Keratinocyte (primary cell): ENCODE measurements at regions not wholly inside any gene's neighbourhood (a gene's known extent, or its start where the extent isn't known, plus 50 kb on each side); places are given as distances from the start of the nearest gene placed in this dataset.

Experiments used
- EZH2 ChIP-seq: IDR thresholded peaks from one replicate; pipeline ENCODE4 v1.6.1; 2012; ENCODE audit warnings: inconsistent platforms, mild to moderate bottlenecking, low read length, moderate library complexity
- TF ChIP-seq, protein P1 (sequence below), 3 experiments: IDR thresholded peaks in 1 of 3; conservative IDR thresholded peaks in 1 of 3; optimal IDR thresholded peaks in 1 of 3; 2 replicates in 2 of 3; 3 replicates in 1 of 3; pipeline versions ENCODE3 to v1.5.1; 2011; ENCODE audit warnings: low read length in 3 of 3, mild to moderate bottlenecking in 3 of 3, moderate library complexity in 2 of 3, control low read depth in 1 of 3, inconsistent platforms in 1 of 3; ENCODE audit not compliant: insufficient read depth in 2 of 3; ENCODE audit errors: extremely low read depth in 1 of 3

DNA sequence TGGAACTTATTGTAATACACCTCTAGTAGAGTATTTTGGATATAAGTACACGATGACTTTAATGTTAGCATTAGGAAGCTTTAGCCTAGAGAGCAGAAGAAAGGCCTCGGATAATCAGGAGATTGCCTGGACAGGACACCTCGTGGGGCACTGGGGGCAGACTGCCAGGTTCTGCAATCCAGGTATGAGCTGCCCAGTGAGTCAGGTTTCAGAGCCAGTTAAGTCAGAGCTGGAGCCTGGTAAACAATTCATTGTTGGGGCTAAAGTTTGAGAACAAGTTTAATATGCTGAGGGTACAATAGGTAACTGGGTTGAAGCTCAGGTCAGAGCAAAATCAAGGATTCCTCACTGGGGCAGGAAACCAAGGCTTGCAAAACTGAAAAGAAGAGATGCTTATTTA is 107.4 kb downstream of the RERGL start:
- TF ChIP-seq, protein P1, sequence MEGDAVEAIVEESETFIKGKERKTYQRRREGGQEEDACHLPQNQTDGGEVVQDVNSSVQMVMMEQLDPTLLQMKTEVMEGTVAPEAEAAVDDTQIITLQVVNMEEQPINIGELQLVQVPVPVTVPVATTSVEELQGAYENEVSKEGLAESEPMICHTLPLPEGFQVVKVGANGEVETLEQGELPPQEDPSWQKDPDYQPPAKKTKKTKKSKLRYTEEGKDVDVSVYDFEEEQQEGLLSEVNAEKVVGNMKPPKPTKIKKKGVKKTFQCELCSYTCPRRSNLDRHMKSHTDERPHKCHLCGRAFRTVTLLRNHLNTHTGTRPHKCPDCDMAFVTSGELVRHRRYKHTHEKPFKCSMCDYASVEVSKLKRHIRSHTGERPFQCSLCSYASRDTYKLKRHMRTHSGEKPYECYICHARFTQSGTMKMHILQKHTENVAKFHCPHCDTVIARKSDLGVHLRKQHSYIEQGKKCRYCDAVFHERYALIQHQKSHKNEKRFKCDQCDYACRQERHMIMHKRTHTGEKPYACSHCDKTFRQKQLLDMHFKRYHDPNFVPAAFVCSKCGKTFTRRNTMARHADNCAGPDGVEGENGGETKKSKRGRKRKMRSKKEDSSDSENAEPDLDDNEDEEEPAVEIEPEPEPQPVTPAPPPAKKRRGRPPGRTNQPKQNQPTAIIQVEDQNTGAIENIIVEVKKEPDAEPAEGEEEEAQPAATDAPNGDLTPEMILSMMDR (optimal IDR thresholded peaks at IDR 0.05 in 1 of 3, IDR thresholded peaks at IDR 0.05 in 1 of 3, conservative IDR thresholded peaks at IDR 0.05 in 1 of 3; ENCODE audit: extremely low read depth in 1 of 3, insufficient read depth in 2 of 3, low read length in 3 of 3), result no peak
- no peak for TF ChIP-seq EZH2
